ENCODE measurements at regions not wholly inside any gene's neighbourhood (a gene's known extent, or its start where the extent isn't known, plus 50 kb on each side); places are given as distances from the start of the nearest gene placed in this dataset.

DNA sequence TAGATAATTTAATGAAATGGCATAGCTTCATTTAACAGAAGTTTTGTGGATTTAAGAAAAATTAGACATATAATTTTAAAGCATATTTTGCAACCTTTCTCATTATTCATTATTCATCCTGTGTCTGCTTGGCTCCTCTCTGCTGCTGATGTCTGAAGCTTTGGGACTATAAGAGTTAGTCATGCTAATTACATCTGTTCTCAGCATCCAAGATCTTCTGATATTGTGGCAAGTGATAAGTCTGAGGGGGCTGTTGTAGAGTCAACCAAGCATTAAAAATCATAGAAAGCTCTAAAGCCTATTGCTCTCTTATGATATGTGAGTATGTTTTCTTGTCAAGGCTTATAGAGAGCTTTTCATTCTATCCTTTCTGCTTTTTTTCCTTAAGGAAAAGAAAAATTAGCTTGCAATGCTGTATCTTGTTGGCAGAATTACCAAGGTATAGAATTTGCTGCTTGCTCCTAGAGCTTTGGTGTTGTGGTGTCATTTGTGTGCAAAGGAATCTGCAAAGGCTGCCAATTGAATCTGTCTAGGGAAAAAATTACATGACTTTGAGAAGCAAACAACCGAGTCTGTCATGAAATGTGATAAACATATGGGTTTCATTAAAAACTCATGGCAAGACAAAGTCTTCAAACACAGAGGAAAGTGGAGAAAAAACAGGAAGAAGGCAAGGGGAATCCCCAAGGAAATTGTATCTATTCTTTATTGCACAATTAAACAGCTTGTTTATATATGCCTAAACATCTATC lies 156.1 kb upstream of the DAB2 start:
- TF ChIP-seq, protein P1, sequence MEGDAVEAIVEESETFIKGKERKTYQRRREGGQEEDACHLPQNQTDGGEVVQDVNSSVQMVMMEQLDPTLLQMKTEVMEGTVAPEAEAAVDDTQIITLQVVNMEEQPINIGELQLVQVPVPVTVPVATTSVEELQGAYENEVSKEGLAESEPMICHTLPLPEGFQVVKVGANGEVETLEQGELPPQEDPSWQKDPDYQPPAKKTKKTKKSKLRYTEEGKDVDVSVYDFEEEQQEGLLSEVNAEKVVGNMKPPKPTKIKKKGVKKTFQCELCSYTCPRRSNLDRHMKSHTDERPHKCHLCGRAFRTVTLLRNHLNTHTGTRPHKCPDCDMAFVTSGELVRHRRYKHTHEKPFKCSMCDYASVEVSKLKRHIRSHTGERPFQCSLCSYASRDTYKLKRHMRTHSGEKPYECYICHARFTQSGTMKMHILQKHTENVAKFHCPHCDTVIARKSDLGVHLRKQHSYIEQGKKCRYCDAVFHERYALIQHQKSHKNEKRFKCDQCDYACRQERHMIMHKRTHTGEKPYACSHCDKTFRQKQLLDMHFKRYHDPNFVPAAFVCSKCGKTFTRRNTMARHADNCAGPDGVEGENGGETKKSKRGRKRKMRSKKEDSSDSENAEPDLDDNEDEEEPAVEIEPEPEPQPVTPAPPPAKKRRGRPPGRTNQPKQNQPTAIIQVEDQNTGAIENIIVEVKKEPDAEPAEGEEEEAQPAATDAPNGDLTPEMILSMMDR (IDR thresholded peaks at IDR 0.05): no peak

DNA sequence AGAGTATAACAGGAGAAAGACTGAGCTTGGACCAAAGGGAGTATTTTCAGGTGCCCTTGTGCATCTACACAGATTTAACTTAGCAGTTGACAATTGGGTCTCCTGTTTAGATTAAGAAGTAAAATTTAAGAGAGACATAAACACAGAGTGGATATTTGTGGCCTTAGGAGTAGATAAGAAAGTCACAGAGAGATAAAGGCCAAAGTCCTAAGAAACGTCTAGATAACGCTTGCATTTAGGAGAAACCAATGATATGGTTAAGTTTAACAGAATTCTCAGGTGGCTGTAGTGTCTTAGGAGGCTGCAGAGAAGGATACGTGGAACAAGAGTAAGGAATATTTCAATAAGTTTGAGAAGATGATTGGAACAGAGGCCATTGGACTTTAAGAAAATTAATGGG lies 155.0 kb upstream of the DAB2 start:
- TF ChIP-seq, protein P1 (IDR thresholded peaks at IDR 0.05): no peak

DNA sequence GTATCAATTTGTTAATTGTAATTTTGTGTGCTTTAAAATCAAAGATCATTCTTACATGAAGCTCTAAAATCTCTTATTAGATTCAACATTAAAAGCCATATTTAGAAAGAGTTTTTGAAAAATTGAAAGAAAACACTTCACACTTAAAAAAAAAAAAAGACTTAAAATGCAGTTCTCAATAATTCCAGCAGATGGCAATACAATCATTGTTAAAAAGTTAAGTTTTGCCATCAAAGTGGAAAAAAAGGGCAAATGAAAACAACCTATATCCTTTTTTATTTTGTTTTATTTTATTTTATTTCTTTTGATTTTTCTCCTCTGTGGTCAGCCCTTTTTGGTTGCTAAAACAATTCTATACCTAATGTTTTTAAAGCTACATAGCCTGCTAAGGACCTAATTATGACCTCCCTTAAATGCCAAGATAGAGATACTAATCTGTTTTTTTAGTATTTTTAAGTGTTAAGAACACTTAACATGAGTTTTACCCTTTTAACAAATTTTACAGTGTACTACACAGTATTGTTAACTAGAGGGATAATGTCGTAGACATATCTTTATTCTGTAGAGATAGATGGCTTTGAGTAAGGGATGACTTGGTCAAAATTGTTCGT lies 154.2 kb upstream of the DAB2 start:
- TF ChIP-seq, protein P1 (IDR thresholded peaks at IDR 0.05): peak; percentile 72

DNA sequence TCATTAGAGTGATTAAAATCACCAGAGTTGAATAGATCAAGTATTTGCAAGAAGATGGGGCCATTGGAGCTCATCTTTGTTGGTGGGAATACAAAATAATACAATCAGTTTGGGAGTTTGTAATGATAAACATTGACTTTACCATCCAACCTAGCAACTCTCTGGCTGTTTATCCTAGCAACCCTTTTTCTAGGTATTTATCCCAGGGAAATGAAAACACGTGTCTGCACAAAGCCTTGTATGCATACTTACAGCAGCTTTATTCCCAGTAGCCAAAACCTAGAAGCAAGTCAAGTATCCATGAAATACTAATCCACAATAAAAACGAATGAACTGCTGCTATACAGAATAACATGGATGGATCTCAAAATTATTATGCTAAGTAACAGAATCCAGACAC lies 152.7 kb upstream of the DAB2 start:
- TF ChIP-seq, protein P1 (IDR thresholded peaks at IDR 0.05): no peak

DNA sequence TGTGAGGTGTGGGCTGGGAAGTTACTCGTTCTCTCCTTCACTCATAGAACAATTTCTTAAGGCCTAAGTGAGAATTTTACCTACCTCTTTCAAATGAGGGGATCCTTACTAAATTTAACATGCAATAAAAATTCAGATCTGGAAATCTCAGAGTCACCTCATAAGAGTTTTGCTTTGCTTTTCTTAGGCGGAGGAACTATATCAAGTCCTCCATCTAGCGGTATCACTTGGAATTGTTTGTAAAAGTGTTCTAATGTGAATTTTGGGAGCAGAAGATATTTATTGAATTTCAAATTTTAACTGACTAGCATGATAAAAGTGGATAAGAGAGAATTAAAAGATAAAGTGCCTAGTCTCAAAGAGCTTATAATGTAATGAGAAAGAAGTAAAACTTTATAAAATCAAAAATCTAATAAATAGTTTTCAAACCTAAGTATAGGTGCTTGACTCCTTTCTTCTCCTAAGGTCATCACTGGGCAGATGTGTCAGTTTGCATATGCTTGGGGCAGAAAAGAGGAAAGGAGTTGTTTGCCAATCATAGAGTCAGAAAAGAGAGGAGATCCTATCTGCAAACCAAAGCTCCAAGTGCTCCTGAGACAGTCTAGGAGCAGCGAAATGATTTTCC lies 145.7 kb upstream of the DAB2 start:
- TF ChIP-seq, protein P1 (IDR thresholded peaks at IDR 0.05): peak; percentile 67

DNA sequence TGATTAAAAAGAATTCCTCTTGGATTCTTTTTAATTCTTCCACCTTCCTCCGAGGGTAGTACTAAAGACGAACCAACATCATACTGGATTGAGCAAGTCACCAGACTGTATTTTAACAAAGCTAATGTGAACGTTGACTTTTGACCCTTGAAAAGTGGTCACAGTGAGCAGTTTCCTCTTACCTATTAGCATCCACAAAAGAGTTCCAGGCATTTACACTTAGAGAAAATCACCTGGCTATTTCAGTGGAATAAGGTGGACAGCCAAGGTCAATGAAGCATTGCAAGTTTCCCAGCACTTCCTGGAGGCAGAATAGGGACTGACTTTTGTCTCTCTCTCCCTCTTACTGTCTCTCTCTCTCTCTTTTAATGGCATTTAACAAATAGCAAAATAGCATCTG lies 145.1 kb upstream of the DAB2 start:
- TF ChIP-seq, protein P1 (IDR thresholded peaks at IDR 0.05): no peak

DNA sequence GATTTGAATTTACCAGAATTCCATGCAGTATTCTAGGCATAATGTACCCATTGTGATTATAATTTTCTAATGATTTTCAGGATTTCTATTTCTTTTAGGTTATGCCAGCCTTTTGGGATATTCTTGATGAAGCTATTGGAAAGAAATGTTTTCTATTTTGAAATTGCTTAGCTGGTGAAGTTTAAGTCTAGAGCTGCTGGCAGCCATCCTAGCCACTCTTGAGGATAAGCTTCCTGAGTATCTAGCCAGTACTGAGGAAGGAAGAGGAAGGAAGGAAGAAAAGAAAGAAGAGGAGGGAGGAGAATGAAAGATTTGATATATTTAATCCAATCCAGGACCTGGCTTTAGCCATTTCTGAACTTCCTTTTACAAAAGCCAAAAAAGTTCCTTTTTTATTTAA lies 142.1 kb upstream of the DAB2 start:
- TF ChIP-seq, protein P1 (IDR thresholded peaks at IDR 0.05): no peak
